GM19328 (cell line): ENCODE measurements at regions not wholly inside any gene's neighbourhood (a gene's known extent, or its start where the extent isn't known, plus 50 kb on each side); places are given as distances from the start of the nearest gene placed in this dataset.

Experiments used
- ATAC-seq: cut with Tn5 transposase; IDR thresholded peaks from one replicate; pipeline ENCODE4 v1.9.1; 2021; ENCODE audit warnings: mild to moderate bottlenecking, moderate library complexity; ENCODE audit not compliant: unreplicated experiment

- no peak for ATAC-seq
Measured at GRCh38 chr9:89554307-89555035, 50.3 kb upstream of the GADD45G start.

GRCh38 chr9:89553451-89554010 is 51.3 kb upstream of the GADD45G start:
- ATAC-seq: no peak

GRCh38 chr9:89550346-89550927 is 52.5 kb upstream of the SEMA4D start:
- no peak for ATAC-seq

GRCh38 chr9:89549031-89549644 is 51.2 kb upstream of the SEMA4D start:
- ATAC-seq: peak; percentile 60

GRCh38 chr9:89548071-89548638 is 50.2 kb upstream of the SEMA4D start:
- ATAC-seq: no peak
